SK-N-SH (cell line): ENCODE measurements at regions not wholly inside any gene's neighbourhood (a gene's known extent, or its start where the extent isn't known, plus 50 kb on each side); places are given as distances from the start of the nearest gene placed in this dataset.

Source experiments
- CTCF ChIA-PET: fragments of 300-600, 350-600 bp; formaldehyde crosslinking; extraction: SDS; loops from one replicate; lab custom pipeline; 2021; lab: Yijun Ruan, JAX
- POLR2A ChIA-PET: fragments of 350-600 bp; sonication (Branson Sonifier 250); formaldehyde crosslinking; extraction: SDS; loops from one replicate; lab custom pipeline; 2020; ENCODE audit warnings: antibody characterized with exemption, inconsistent platforms; lab: Yijun Ruan, JAX
- DNase-seq: peaks from one replicate; pipeline ENCODE4 v3.0.0; 2012
- H2AFZ ChIP-seq: fragments of 200-600 bp; sonication (generic); 2 replicates; pipeline ENCODE4 v1.8.1; 2016; ENCODE audit warnings: antibody characterized with exemption, mild to moderate bottlenecking, low read depth
- H3F3A ChIP-seq: fragments of 200-600 bp; sonication (generic); replicated peaks from 2 replicates; pipeline ENCODE3; 2016; ENCODE audit warnings: antibody characterized with exemption, mild to moderate bottlenecking; ENCODE audit not compliant: insufficient read depth
- H3K27ac ChIP-seq, 2 experiments: fragments of 200-500 bp in 1 of 2; fragments of 200-600 bp in 1 of 2; sonication (Bioruptor generic) in 1 of 2; sonication (generic), shearing (Covaris generic) in 1 of 2; 2 replicates each; pipeline versions ENCODE4 v1.5.1 to v1.6.1; 2014 to 2016; ENCODE audit warnings: low read depth in 2 of 2, inconsistent platforms in 1 of 2, low read length in 1 of 2, mild to moderate bottlenecking in 1 of 2, mixed read lengths in 1 of 2
- H3K27me3 ChIP-seq: fragments of 200-600 bp; sonication (generic), shearing (Covaris generic); 2 replicates; pipeline ENCODE4 v1.6.1; 2016; ENCODE audit warnings: mixed run types; ENCODE audit not compliant: insufficient read depth
- H3K36me3 ChIP-seq, 2 experiments: fragments of 200-500 bp in 1 of 2; fragments of 200-600 bp in 1 of 2; sonication (Bioruptor generic) in 1 of 2; sonication (generic) in 1 of 2; replicated peaks in 1 of 2; 2 replicates each; pipeline versions ENCODE3 to v1.5.1; 2014 to 2016; ENCODE audit warnings: low read length in 1 of 2, mild to moderate bottlenecking in 1 of 2; ENCODE audit not compliant: insufficient read depth in 2 of 2, control insufficient read depth in 1 of 2
- H3K4me1 ChIP-seq, 2 experiments: fragments of 200-500 bp in 1 of 2; fragments of 200-600 bp in 1 of 2; sonication (Bioruptor generic) in 1 of 2; sonication (generic), shearing (Covaris generic) in 1 of 2; 2 replicates each; pipeline versions ENCODE4 v1.5.1 to v1.6.1; 2014 to 2016; ENCODE audit warnings: low read depth in 1 of 2, low read length in 1 of 2, mixed run types in 1 of 2; ENCODE audit not compliant: insufficient read depth in 2 of 2, control insufficient read depth in 1 of 2
- H3K4me2 ChIP-seq: fragments of 200-600 bp; sonication (generic), shearing (Covaris generic); 2 replicates; pipeline ENCODE4 v1.6.1; 2017; ENCODE audit warnings: mixed run types
- H3K4me3 ChIP-seq, 2 experiments: fragments of 200-500 bp in 1 of 2; fragments of 200-600 bp in 1 of 2; sonication (Bioruptor generic) in 1 of 2; sonication (generic), shearing (Covaris generic) in 1 of 2; 2 replicates each; pipeline versions ENCODE4 v1.5.1 to v1.8.1; 2014 to 2016; ENCODE audit warnings: low read depth in 2 of 2, inconsistent platforms in 1 of 2, low read length in 1 of 2, mild to moderate bottlenecking in 1 of 2, mixed read lengths in 1 of 2, moderate library complexity in 1 of 2
- H3K79me2 ChIP-seq: fragments of 200-600 bp; sonication (generic); 2 replicates; pipeline ENCODE4 v1.8.1; 2017; ENCODE audit warnings: mild to moderate bottlenecking; ENCODE audit not compliant: insufficient read depth
- H3K9ac ChIP-seq: fragments of 200-600 bp; sonication (generic); 2 replicates; pipeline ENCODE4 v1.6.1; 2017; ENCODE audit warnings: mixed run types
- H3K9me2 ChIP-seq: fragments of 200-600 bp; sonication (generic); 2 replicates; pipeline ENCODE4 v1.6.1; 2017; ENCODE audit warnings: mixed run types
- H3K9me3 ChIP-seq: fragments of 200-600 bp; sonication (generic); 2 replicates; pipeline ENCODE4 v1.6.1; 2017; ENCODE audit warnings: mixed run types, mild to moderate bottlenecking, moderate library complexity
- H4K20me1 ChIP-seq: fragments of 200-600 bp; sonication (generic); 2 replicates; pipeline ENCODE4 v1.6.1; 2017; ENCODE audit warnings: mild to moderate bottlenecking, mixed run types; ENCODE audit not compliant: insufficient read depth
- CHD2 ChIP-seq: fragments of 150-350 bp; IDR thresholded peaks from 2 replicates; pipeline ENCODE4 v1.6.1; 2018; ENCODE audit warnings: low read length; ENCODE audit not compliant: partially characterized antibody
- ELF1 ChIP-seq: IDR thresholded peaks from 2 replicates; pipeline ENCODE4 v1.4.0; 2012
- FOSL2 ChIP-seq: IDR thresholded peaks from 2 replicates; pipeline ENCODE4 v1.4.0; 2012; ENCODE audit warnings: low read depth, mild to moderate bottlenecking, moderate library complexity, borderline replicate concordance
- FOXJ3 ChIP-seq: sonication (generic); formaldehyde crosslinking; IDR thresholded peaks from 2 replicates; pipeline ENCODE4 v1.5.1; 2020; ENCODE audit warnings: mild to moderate bottlenecking, missing genetic modification reagents
- FOXM1 ChIP-seq: IDR thresholded peaks from 2 replicates; pipeline ENCODE4 v1.4.0; 2012; ENCODE audit warnings: low read depth, mild to moderate bottlenecking
- GATA2 ChIP-seq: sonication (generic); formaldehyde crosslinking; IDR thresholded peaks from 2 replicates; pipeline ENCODE4 v1.5.0; 2020; ENCODE audit warnings: mild to moderate bottlenecking, missing genetic modification reagents
- MEF2A ChIP-seq: IDR thresholded peaks from 2 replicates; pipeline ENCODE4 v1.4.0; 2012; ENCODE audit warnings: low read depth, borderline replicate concordance
- NFIC ChIP-seq: IDR thresholded peaks from 2 replicates; pipeline ENCODE4 v1.4.0; 2012; ENCODE audit warnings: borderline replicate concordance
- NRF1 ChIP-seq: IDR thresholded peaks from 2 replicates; pipeline ENCODE4 v1.6.1; 2012; ENCODE audit warnings: low read depth, mild to moderate bottlenecking, low read length
- RAD21 ChIP-seq: IDR thresholded peaks from 2 replicates; pipeline ENCODE4 v1.6.1; 2012; ENCODE audit warnings: mild to moderate bottlenecking, low read length
- SMC3 ChIP-seq: IDR thresholded peaks from 2 replicates; pipeline ENCODE4 v1.6.1; 2012; ENCODE audit warnings: low read depth, low read length, improper control_type of control experiment
- TCF12 ChIP-seq: IDR thresholded peaks from 2 replicates; pipeline ENCODE4 v1.4.0; 2012
- TEAD4 ChIP-seq: IDR thresholded peaks from 2 replicates; pipeline ENCODE4 v1.4.0; 2012; ENCODE audit warnings: mild to moderate bottlenecking, borderline replicate concordance; ENCODE audit not compliant: insufficient read depth
- WGBS: methylation state at CpG from one replicate; pipeline ENCODE4 v1.1.6; 2017; ENCODE audit warnings: low lambda C conversion rate; 5-methylcytosine and 5-hydroxymethylcytosine counted together
- TF ChIP-seq, protein P1 (sequence below): IDR thresholded peaks from 2 replicates; pipeline ENCODE4 v1.4.0; 2012; ENCODE audit warnings: low read depth, borderline replicate concordance
- TF ChIP-seq, protein P2 (sequence below): fragments of 150-350 bp; IDR thresholded peaks from 2 replicates; pipeline ENCODE4 v1.6.1; 2017; ENCODE audit warnings: antibody characterized with exemption, low read length, low read depth, borderline replicate concordance
- TF ChIP-seq, protein P3 (sequence below): IDR thresholded peaks from 2 replicates; pipeline ENCODE4 v1.6.1; 2012; ENCODE audit warnings: mild to moderate bottlenecking, low read depth, low read length, moderate library complexity

DNA sequence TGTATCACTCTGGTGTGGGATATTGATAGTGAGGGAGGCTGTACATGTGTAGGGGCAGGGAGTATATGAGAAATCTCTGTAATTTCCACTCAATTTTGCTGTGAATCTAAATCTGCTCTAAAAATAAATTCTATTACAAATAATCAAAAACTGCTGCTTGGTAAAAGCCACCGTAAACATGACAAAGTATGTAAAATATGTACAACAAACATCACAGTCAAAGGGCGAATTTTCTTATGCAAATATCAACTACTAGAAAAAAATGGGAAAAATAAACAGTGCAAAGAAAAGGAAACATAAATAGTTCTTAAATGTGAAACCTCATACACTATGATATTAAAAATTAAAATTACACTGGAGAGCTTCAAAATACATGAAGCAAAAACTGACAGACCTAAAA lies 105.1 kb upstream of the DCLK2 start:
- peaks cover 4% of the 10 kb centered on the region; the same call in 1 of the 2 replicates for H3K9me2 ChIP-seq
- H3K27ac ChIP-seq = no peak overlapping the region
- ChIA-PET POLR2A (no interaction called here), CTCF (no interaction called here)
- H3K27me3 ChIP-seq = no peaks in the 10 kb centered on the region
- H3K9ac ChIP-seq = no peak overlapping the region
- H2AFZ ChIP-seq = no peak overlapping the region
- no peak for TF ChIP-seq FOXM1
- no peak for TF ChIP-seq CHD2
- TF ChIP-seq, protein P1, sequence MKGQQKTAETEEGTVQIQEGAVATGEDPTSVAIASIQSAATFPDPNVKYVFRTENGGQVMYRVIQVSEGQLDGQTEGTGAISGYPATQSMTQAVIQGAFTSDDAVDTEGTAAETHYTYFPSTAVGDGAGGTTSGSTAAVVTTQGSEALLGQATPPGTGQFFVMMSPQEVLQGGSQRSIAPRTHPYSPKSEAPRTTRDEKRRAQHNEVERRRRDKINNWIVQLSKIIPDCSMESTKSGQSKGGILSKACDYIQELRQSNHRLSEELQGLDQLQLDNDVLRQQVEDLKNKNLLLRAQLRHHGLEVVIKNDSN = no peak
- TF ChIP-seq, protein P2, sequence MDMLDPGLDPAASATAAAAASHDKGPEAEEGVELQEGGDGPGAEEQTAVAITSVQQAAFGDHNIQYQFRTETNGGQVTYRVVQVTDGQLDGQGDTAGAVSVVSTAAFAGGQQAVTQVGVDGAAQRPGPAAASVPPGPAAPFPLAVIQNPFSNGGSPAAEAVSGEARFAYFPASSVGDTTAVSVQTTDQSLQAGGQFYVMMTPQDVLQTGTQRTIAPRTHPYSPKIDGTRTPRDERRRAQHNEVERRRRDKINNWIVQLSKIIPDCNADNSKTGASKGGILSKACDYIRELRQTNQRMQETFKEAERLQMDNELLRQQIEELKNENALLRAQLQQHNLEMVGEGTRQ = no peak
- TF ChIP-seq GATA2 (CRISPR knock-in tag) = no peak
- no peak for TF ChIP-seq RAD21
- no peak for TF ChIP-seq NRF1
- TF ChIP-seq FOSL2 = no peak
- no peak for TF ChIP-seq SMC3
- no peak for TF ChIP-seq TCF12
- TF ChIP-seq MEF2A = no peak
- TF ChIP-seq NFIC = no peak
- DNase-seq = no peak
- H3K9me3 ChIP-seq = no peaks in the 10 kb centered on the region
- 69% methylated on average over 2 of the region's 2 CpGs for WGBS
- H3K79me2 ChIP-seq = no peaks in the 10 kb centered on the region
- H3K36me3 ChIP-seq = no peaks in the 10 kb centered on the region
- no peaks in the 10 kb centered on the region for H3K4me1 ChIP-seq
- H4K20me1 ChIP-seq = no peaks in the 10 kb centered on the region
- H3K4me3 ChIP-seq = no peak overlapping the region
- H3K4me2 ChIP-seq = no peak overlapping the region
- no peaks in the 10 kb centered on the region for H3F3A ChIP-seq

DNA sequence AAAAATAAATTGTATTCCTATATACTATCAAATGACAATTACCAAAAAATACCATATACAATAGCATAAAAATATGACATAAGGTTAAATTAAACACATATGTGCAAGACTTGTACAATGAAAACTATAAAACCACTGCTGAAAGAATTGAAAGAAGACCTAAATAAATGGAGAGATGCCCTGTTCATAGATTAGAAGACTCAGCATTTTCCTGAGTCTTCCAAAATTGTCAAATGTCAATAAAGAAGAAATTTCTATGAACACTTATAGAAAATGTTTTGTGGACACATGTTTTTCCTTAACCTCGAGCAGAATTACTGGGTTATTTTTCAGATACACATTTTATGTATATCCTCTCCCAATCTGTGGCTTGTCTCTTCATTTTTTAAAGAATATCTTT lies 103.1 kb upstream of the DCLK2 start:
- TF ChIP-seq ELF1 = no peak
- TF ChIP-seq, protein P2 = no peak
- TF ChIP-seq TEAD4 = no peak
- no peak for TF ChIP-seq FOXJ3 (CRISPR knock-in tag)
- TF ChIP-seq, protein P3, sequence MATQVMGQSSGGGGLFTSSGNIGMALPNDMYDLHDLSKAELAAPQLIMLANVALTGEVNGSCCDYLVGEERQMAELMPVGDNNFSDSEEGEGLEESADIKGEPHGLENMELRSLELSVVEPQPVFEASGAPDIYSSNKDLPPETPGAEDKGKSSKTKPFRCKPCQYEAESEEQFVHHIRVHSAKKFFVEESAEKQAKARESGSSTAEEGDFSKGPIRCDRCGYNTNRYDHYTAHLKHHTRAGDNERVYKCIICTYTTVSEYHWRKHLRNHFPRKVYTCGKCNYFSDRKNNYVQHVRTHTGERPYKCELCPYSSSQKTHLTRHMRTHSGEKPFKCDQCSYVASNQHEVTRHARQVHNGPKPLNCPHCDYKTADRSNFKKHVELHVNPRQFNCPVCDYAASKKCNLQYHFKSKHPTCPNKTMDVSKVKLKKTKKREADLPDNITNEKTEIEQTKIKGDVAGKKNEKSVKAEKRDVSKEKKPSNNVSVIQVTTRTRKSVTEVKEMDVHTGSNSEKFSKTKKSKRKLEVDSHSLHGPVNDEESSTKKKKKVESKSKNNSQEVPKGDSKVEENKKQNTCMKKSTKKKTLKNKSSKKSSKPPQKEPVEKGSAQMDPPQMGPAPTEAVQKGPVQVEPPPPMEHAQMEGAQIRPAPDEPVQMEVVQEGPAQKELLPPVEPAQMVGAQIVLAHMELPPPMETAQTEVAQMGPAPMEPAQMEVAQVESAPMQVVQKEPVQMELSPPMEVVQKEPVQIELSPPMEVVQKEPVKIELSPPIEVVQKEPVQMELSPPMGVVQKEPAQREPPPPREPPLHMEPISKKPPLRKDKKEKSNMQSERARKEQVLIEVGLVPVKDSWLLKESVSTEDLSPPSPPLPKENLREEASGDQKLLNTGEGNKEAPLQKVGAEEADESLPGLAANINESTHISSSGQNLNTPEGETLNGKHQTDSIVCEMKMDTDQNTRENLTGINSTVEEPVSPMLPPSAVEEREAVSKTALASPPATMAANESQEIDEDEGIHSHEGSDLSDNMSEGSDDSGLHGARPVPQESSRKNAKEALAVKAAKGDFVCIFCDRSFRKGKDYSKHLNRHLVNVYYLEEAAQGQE = no peak
- Histone ChIP-seq H4K20me1 (no peaks in the 10 kb centered on the region), H3K4me2 (no peak overlapping the region), H3K79me2 (no peaks in the 10 kb centered on the region), H3K27me3 (no peaks in the 10 kb centered on the region), H3K4me3 (no peak overlapping the region), H3K9me2 (peaks cover 4% of the 10 kb centered on the region; the same call in 1 of the 2 replicates), H3K27ac (no peak overlapping the region), H3F3A (no peaks in the 10 kb centered on the region), H2AFZ (no peak overlapping the region; the same call in 1 of the 2 replicates), H3K4me1 (no peaks in the 10 kb centered on the region), H3K9me3 (no peaks in the 10 kb centered on the region), H3K9ac (no peak overlapping the region), H3K36me3 (no peaks in the 10 kb centered on the region)
- DNase-seq = no peak
- ChIA-PET POLR2A (no interaction called here), CTCF (no interaction called here)
- 55% methylated on average over 1 of the region's 1 CpG for WGBS
